IPS-15b (cell line): ENCODE measurements at regions not wholly inside any gene's neighbourhood (a gene's known extent, or its start where the extent isn't known, plus 50 kb on each side); places are given as distances from the start of the nearest gene placed in this dataset.

Source experiments
- H3K27me3 ChIP-seq: one replicate; pipeline ENCODE4 v1.6.1; 2013; ENCODE audit warnings: low read length; ENCODE audit not compliant: control insufficient read depth, insufficient read depth
- H3K36me3 ChIP-seq: one replicate; pipeline ENCODE4 v1.6.1; 2013; ENCODE audit warnings: low read length; ENCODE audit not compliant: control insufficient read depth, insufficient read depth
- H3K4me1 ChIP-seq: one replicate; pipeline ENCODE4 v1.6.1; 2013; ENCODE audit warnings: mild to moderate bottlenecking, low read length; ENCODE audit not compliant: control insufficient read depth, insufficient read depth
- H3K4me3 ChIP-seq: one replicate; pipeline ENCODE4 v1.5.1; 2013; ENCODE audit warnings: low read depth, low read length
- H3K9ac ChIP-seq: one replicate; pipeline ENCODE4 v1.6.1; 2013; ENCODE audit warnings: low read depth, mild to moderate bottlenecking, low read length
- H3K9me3 ChIP-seq: one replicate; pipeline ENCODE4 v1.6.1; 2013; ENCODE audit warnings: mild to moderate bottlenecking, low read length; ENCODE audit not compliant: control insufficient read depth, insufficient read depth

DNA sequence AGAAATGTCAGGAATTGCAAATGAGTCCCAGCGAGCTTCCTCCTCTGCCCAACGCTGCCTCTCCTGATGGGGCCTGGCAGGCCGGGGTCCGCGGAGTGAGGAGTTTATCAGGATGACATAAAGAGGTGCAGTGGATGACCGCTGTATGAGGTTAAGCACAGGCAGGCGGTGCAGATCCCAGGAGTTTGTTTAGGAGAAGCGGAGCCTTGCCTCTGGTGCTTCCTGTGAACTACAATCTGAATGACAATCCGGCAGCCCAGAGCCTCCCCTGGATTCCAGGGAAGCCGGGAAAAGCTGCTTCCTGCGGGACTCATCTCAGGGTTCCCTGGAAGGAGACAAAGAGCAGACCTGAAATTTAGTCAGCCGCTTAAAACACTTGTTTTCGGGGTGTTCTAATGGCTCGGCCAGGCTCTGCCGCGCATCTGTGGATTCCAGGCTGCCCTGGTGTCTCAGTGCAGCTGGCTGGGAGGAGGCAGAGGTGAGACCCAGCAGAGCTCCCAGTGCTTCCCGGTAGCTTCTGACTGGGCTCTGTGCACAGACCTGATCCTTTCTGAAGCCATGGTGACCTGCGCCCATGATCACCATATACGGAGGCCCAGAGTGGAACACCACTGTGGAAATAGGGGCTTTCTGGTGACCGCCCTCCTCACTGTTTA lies 69.8 kb upstream of the IRX4 start:
- Histone ChIP-seq H3K36me3 (no peaks in the 10 kb centered on the region), H3K4me1 (peaks cover 4% of the 10 kb centered on the region), H3K9me3 (no peaks in the 10 kb centered on the region), H3K27me3 (no peaks in the 10 kb centered on the region), H3K9ac (no peak overlapping the region), H3K4me3 (no peak overlapping the region)

DNA sequence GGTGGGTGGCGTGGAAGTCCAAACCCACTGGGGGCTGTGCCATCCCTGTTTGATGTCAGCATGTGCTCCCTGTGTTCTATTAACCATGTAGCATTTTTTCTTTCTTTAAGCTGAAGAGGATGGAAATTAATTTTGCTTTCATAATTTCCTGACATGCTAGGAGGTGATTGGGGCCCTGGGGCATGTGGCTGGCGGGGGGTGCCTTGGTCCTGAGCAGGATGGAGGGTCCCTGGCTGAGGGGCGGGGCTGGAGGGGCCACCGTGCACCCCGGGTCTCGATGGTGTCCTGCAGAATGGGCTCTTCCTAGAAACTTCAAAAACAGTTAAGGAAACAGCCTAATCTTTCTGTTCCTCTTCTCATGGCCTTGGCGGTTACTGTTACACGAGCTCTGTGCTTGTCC lies 69.3 kb upstream of the IRX4 start:
- Histone ChIP-seq H3K27me3 (no peaks in the 10 kb centered on the region), H3K9me3 (no peaks in the 10 kb centered on the region), H3K4me1 (peaks cover 4% of the 10 kb centered on the region), H3K4me3 (no peak overlapping the region), H3K36me3 (no peaks in the 10 kb centered on the region), H3K9ac (no peak overlapping the region)

DNA sequence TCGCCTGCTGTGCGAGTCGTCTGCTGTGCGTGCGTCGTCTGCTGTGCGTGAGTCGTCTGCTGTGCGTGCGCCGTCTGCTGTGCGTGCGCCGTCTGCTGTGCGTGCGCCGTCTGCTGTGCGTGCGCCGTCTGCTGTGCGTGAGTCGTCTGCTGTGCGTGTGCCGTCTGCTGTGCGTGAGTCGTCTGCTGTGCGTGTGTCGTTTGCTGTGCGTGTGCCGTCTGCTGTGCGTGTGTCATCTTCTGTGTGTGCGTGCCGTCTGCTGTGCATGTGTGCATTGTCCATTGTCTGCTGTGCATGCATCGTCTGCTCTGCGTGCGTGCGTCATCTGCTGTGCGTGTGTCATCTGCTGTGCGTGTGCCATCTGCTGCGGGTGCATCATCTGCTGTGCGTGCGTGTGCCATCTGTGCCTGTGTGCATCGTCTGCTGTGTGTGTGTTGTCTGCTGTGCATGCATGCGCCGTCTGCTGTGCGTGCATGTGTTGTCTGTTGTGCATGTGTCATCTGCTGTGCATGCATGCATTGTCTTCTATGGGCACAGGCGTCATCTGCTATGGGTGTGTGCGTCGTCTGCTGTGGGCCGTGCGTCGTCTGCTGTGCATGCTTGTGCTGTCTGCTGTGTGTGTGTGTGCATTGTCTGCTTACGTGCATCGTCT lies 68.6 kb upstream of the IRX4 start:
- H3K36me3 ChIP-seq, result no peaks in the 10 kb centered on the region
- H3K4me1 ChIP-seq, result peaks cover 4% of the 10 kb centered on the region
- no peak overlapping the region for H3K4me3 ChIP-seq
- no peak overlapping the region for H3K9ac ChIP-seq
- no peaks in the 10 kb centered on the region for H3K9me3 ChIP-seq
- no peaks in the 10 kb centered on the region for H3K27me3 ChIP-seq

DNA sequence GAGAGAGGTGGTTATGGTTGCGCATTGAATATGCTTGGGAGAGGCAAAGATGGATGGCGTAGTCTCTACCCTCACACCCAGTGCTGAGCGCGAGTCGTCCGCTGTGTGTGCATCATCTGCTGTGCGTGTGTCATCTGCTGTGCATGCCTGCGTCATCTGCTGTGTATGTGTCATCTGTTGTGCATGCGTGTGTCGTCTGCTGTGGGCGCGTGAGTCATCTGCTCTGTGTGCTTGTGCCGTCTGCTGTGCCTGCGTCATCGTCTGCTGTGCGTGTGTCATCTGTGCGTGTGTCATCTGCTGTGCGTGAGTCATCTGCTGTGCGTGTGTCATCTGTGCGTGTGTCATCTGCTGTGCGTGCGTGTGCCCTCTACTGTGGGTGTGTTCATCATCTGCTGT lies 68.0 kb upstream of the IRX4 start:
- Histone ChIP-seq H3K4me3 (no peak overlapping the region), H3K9me3 (no peaks in the 10 kb centered on the region), H3K4me1 (peaks cover 4% of the 10 kb centered on the region), H3K36me3 (no peaks in the 10 kb centered on the region), H3K27me3 (no peaks in the 10 kb centered on the region), H3K9ac (no peak overlapping the region)

DNA sequence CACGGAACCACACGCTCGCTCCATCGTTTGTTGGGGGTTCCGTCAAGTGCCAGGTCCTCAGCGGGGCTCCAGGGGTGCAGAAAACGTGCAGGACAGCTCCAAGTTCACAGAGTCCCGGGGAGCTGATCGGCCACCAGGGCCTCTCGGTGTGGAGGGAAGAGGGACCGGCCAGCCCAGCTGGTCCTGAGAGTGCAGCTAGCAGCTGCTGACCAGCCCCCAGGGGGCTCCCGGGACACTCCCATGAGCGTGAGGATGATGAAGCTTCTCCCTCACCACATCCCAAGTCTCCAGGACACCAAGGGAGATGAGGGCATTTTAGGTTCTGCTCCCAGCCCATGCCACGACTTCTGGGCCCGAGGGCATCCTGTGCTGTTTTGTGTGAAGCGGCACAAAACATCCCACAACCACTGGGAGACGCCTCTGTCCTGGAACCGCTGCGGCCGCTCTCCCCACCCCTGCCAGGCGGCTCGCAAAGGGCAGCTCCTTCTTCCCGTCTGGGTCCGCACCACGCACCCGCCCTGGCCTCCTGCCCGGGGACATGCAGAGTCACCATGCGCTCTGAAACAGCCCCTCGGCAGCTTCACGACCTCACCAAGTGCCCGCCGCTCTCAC lies 67.5 kb upstream of the IRX4 start:
- peaks cover 4% of the 10 kb centered on the region for H3K4me1 ChIP-seq
- no peak overlapping the region for H3K9ac ChIP-seq
- no peaks in the 10 kb centered on the region for H3K9me3 ChIP-seq
- H3K36me3 ChIP-seq, result no peaks in the 10 kb centered on the region
- no peaks in the 10 kb centered on the region for H3K27me3 ChIP-seq
- H3K4me3 ChIP-seq, result no peak overlapping the region

DNA sequence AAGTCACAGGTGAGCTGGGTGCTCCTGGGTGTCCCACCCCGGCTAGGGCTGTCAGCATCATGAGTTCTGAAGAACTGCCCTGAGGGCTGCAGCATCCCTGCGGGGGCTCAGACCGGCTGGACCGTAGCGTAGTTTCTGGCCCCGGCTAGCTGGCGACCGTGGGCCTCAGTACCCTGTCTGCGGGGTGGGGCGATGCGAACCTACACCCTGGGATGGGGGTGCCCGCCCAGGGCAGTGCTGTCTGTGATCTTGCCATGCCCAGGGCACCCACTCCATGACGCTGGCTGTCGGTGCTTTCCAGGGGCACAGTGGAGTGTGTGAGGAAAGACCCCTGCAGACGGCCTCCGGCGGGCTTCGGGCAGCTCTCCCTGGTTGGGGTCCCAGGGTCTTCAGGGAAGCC lies 66.5 kb upstream of the IRX4 start:
- no peaks in the 10 kb centered on the region for H3K27me3 ChIP-seq

DNA sequence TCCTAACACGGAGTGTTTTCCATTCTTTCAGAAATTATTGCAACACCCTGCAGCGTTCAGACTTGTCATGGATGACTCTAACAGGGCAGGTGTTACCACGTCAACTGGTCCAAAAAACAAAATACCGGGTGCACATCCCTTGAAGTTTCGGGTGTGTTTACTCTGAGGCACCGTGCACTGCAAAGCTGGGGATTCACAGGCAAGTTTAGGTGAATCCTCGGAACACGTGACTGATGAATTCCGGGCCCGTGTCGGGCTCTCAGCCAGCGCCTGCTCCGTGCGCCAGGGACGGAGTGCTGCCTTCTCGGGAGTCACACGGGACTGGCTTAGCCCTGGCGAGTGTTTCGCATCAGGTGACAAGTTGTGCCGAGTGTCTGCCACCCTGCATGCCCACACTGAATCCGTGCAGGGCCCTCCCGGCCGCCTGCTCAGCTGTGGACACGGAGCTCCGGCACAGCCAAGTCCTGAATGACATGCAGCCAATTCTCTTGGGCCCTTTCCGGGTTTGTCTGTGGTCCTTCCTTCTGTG lies 66.0 kb upstream of the IRX4 start:
- H3K9ac ChIP-seq, result no peak overlapping the region
- H3K4me1 ChIP-seq, result peaks cover 4% of the 10 kb centered on the region
- no peaks in the 10 kb centered on the region for H3K9me3 ChIP-seq
- no peaks in the 10 kb centered on the region for H3K27me3 ChIP-seq
- no peak overlapping the region for H3K4me3 ChIP-seq
- no peaks in the 10 kb centered on the region for H3K36me3 ChIP-seq

More for the DNA sequence above, 66.5 kb upstream of the IRX4 start:
- Histone ChIP-seq H3K4me1 (peaks cover 4% of the 10 kb centered on the region), H3K9me3 (no peaks in the 10 kb centered on the region), H3K36me3 (no peaks in the 10 kb centered on the region), H3K9ac (no peak overlapping the region), H3K4me3 (no peak overlapping the region)

DNA sequence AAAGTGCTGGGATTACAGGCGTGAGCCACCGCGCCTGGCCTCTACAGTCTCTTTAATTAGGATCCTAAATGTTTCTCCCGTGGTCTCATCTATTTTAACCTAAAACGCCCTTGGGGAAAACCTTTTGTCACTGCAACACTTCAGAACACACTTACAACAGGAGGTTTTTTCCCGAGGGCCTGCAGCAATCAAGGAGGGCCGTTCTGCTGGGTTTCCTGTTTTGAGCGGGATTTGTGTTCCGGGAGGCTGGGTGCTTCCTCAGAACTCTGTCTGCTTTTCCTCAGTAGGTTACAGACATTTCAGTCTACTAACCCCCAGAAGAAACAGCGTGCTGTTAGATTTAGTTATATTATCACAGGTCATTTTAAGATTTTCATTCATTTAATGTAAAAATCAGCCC lies 65.4 kb upstream of the IRX4 start:
- Histone ChIP-seq H3K27me3 (no peaks in the 10 kb centered on the region), H3K4me1 (peaks cover 3% of the 10 kb centered on the region), H3K4me3 (no peak overlapping the region), H3K9ac (no peak overlapping the region), H3K9me3 (no peaks in the 10 kb centered on the region), H3K36me3 (no peaks in the 10 kb centered on the region)

DNA sequence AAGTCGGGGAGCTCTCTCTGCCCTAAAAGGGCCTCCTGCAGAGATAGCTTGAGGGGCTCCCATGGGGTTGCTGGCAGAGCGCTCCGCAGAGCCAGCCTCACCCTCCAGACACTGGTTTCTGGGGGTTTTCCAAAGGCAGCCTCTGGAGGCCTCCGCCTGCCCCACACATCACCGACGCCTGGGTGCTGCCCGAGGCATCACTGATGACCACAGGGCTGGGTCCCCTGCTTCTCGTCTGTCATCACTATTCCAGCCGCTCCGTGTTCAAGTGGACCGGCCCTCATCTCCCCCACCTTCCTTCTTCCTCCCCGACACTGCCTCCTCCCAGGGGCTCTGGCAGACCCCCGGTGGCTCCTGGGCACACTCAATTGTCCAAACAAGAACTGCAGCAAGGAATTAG lies 64.1 kb upstream of the IRX4 start:
- Histone ChIP-seq H3K27me3 (no peaks in the 10 kb centered on the region), H3K4me1 (no peaks in the 10 kb centered on the region)

DNA sequence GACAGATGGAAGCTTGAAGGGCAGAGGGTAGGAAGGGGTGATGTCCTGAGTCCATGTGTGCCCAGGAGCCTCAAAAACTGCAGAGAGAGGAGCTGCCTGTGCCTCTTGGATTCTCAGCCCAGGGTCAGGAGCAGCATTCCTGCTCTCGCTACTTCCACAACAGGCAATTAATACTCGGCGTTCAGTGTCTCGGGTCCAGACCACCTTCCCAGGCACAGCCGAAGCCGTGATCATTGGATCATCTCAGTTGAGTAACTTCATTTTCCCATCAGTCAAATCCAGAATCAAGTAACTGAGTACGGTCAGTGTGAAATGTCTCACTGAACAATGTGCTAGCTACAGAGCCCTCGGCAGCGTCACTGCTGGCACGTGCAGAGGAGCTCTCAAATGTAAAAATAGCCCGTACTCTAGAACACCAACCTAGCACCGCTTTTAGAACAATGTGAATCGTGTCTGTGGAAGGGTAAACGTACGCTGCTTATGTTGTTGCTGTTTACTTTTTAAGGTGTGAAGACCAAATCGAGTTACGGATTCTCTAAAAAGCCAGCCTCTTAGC lies 63.5 kb upstream of the IRX4 start:
- H3K4me3 ChIP-seq, result no peak overlapping the region
- no peaks in the 10 kb centered on the region for H3K4me1 ChIP-seq
- H3K9me3 ChIP-seq, result peaks cover 4% of the 10 kb centered on the region
- no peaks in the 10 kb centered on the region for H3K36me3 ChIP-seq
- no peaks in the 10 kb centered on the region for H3K27me3 ChIP-seq
- no peak overlapping the region for H3K9ac ChIP-seq

More for the DNA sequence above, 64.1 kb upstream of the IRX4 start:
- Histone ChIP-seq H3K4me3 (no peak overlapping the region), H3K9me3 (peaks cover 4% of the 10 kb centered on the region), H3K9ac (no peak overlapping the region), H3K36me3 (no peaks in the 10 kb centered on the region)

DNA sequence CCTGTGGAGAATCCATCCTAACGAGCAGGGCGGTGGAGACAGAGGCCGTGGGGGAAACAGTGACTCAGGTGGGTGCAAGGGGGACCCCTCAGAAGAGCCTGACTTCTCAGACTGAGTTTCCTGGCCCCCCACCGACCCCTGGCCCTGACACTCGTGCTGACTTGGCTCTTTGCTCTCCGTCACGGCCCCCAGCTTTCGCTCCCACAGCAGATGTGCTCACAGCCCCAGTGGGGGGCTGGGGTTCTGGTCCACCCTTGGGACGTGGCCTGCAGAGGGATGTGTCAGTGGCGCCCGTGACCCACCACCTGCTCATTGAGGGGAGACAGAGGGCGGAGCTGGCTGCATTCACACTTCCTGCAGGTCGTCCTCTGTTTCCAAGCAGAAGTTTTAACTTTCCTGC lies 62.9 kb upstream of the IRX4 start:
- Histone ChIP-seq H3K4me1 (no peaks in the 10 kb centered on the region), H3K36me3 (no peaks in the 10 kb centered on the region), H3K9me3 (peaks cover 4% of the 10 kb centered on the region), H3K4me3 (no peak overlapping the region), H3K9ac (no peak overlapping the region), H3K27me3 (no peaks in the 10 kb centered on the region)

DNA sequence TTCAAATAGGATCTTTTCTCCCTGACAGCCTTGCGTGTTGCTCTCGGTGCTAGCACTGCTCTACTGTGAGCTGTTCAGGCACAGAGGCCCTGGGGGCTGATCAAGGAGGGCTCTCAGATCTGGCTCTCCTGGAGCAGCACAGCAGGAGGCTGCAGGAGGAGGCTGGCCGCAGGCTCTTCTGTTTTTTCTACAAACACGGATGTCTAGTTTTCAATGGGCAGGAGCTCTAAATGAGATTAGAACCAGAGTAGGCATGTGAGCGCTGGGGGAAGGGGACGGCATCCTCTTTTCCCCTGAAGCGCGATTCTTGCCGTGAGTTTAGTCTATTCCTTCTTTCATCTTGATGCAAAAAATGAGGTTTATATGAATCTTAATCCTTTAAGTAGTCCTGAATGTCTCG lies 61.7 kb upstream of the IRX4 start:
- Histone ChIP-seq H3K27me3 (no peaks in the 10 kb centered on the region), H3K4me1 (no peaks in the 10 kb centered on the region), H3K36me3 (no peaks in the 10 kb centered on the region), H3K4me3 (no peak overlapping the region), H3K9me3 (peaks cover 4% of the 10 kb centered on the region), H3K9ac (no peak overlapping the region)
